Ectodermal cell (in vitro differentiated cells): ENCODE measurements at regions not wholly inside any gene's neighbourhood (a gene's known extent, or its start where the extent isn't known, plus 50 kb on each side); places are given as distances from the start of the nearest gene placed in this dataset.

ENCODE experiments used
- H3K27ac ChIP-seq: 2 replicates; pipeline ENCODE4 v1.7.0; 2013; ENCODE audit warnings: mild to moderate bottlenecking, low read depth, low read length; ENCODE audit not compliant: insufficient read depth, poor library complexity, severe bottlenecking
- H3K27me3 ChIP-seq: 2 replicates; pipeline ENCODE4 v1.7.0; 2013; ENCODE audit warnings: mild to moderate bottlenecking, low read length; ENCODE audit not compliant: insufficient read depth, control insufficient read depth, poor library complexity, severe bottlenecking
- H3K36me3 ChIP-seq: one replicate; pipeline ENCODE4 v1.7.0; 2013; ENCODE audit warnings: low read length; ENCODE audit not compliant: control insufficient read depth, insufficient read depth
- H3K4me1 ChIP-seq: one replicate; pipeline ENCODE4 v1.7.0; 2013; ENCODE audit warnings: low read length; ENCODE audit not compliant: control insufficient read depth, insufficient read depth
- H3K4me3 ChIP-seq: 2 replicates; pipeline ENCODE4 v1.7.0; 2013; ENCODE audit warnings: low read depth, low read length, control low read depth; ENCODE audit not compliant: insufficient read depth
- H3K9me3 ChIP-seq: 2 replicates; pipeline ENCODE4 v1.7.0; 2013; ENCODE audit warnings: mild to moderate bottlenecking, low read length, moderate library complexity; ENCODE audit not compliant: control insufficient read depth
- WGBS, 2 experiments: methylation state at CpG; one replicate each; pipeline ENCODE4 v1.1.7; 2013; ENCODE audit warnings: missing lambda C conversion rate in 2 of 2; 5-methylcytosine and 5-hydroxymethylcytosine counted together

DNA sequence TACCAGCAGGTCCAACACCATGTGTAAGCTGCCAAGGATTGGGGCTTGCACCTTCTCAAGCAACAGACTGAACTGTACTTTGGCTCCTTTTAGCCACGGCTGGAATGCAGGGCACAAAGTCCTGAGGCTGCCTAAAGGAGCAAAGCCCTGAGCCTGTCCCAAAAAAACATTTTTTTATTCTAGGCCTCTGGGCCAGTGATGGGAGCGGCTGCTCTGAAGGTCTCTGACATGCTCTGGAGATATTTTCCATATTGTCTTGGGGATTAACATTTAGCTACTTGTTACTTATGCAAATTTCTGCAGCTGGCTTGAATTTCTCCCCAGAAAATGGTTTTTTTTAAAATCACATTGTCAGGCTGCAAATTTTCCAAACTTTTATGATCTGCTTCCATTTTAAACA, 885.3 kb downstream of the GLUD2 start:
- no peak overlapping the region for H3K4me3 ChIP-seq
- H3K27me3 ChIP-seq: no peaks in the 10 kb centered on the region
- WGBS, 2 experiments: 90 to 97% methylated on average over 2 of the region's 2 CpGs
- no peaks in the 10 kb centered on the region for H3K36me3 ChIP-seq
- H3K4me1 ChIP-seq: no peaks in the 10 kb centered on the region
- H3K27ac ChIP-seq: no peak overlapping the region
- no peaks in the 10 kb centered on the region for H3K9me3 ChIP-seq

DNA sequence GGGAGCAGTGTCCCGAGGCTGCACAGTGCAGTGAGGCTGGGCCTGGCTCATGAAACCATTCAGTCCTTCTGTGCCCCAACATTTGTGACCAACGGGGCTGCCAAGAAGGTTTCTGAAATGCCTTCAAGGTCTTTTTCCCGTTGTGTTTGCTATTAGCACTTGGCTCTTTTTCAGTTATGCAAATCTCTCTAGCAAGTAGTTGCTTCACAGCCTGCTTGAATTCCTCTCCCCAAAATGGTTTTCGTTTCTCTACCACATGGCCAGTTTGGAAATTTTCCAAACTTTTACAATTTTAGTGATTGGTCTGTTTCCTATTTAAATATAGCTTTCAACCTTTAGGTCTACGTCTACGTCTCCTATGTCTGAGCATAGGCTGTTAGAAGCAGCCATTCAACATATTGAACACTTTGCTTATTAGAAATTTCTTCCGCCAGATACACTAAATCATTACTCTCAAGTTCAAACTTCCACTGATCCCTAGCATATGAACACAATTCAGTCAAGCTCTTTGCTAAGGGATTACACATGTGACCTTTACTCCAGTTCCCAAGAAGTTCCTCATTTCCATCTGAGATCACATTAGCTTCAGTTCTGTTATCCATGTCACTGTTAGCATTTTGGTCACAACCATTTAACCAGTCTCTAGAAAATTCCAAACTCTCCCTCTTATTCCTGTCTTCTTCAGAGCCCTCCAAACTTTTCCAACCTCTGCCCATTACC, 901.8 kb downstream of the GLUD2 start:
- no peak overlapping the region for H3K27ac ChIP-seq
- H3K36me3 ChIP-seq: no peaks in the 10 kb centered on the region
- H3K4me1 ChIP-seq: no peaks in the 10 kb centered on the region
- H3K27me3 ChIP-seq: no peaks in the 10 kb centered on the region
- 78 to 79% methylated on average over 6 to 7 of the region's 7 CpGs for WGBS, 2 experiments
- no peak overlapping the region for H3K4me3 ChIP-seq
- no peaks in the 10 kb centered on the region for H3K9me3 ChIP-seq

DNA sequence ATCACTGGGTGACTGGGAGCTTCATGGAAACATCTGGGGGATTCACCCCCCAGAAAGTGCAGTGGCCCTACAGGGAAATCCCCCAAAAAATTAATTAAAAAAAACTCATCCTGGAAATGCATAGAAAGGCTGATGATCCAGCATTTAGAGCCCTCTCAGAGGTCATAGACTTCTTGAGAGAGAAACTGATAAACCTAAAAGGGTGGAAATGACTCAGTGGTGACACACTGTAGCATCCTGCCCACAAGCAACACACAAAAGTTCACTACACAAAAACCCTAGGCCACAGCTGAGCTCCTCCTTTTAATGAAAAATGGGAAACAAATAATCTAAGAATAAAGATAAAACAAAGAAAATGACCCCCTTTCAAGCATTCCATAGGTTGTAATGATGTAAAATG, 911.5 kb downstream of the GLUD2 start:
- Histone ChIP-seq H3K36me3 (no peaks in the 10 kb centered on the region), H3K4me1 (no peaks in the 10 kb centered on the region), H3K27ac (no peak overlapping the region), H3K9me3 (no peaks in the 10 kb centered on the region), H3K4me3 (no peak overlapping the region), H3K27me3 (no peaks in the 10 kb centered on the region)

DNA sequence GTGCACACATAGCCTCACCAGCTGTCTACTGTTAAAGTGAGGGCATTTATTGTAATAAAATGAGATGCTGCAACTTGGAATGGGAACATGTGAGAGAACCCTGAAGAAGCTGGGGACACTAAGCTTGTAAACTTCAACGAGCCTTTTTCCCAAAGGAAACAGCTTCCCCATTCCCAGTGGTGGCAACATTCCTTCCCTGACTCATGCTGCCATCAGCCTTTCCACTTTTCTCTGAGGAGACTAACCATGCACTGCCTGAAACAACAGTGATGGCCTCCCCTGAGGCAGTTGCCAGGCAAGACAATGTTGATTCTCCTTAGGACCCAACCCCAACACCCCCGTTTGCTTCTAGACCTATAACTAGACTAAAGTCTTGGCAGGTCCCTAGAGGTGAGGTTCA, 928.3 kb downstream of the GLUD2 start:
- Histone ChIP-seq H3K4me3 (no peak overlapping the region), H3K36me3 (no peaks in the 10 kb centered on the region), H3K27me3 (no peaks in the 10 kb centered on the region), H3K27ac (no peak overlapping the region), H3K9me3 (no peaks in the 10 kb centered on the region), H3K4me1 (no peaks in the 10 kb centered on the region)
- 90 to 95% methylated on average over 2 of the region's 2 CpGs for WGBS, 2 experiments

DNA sequence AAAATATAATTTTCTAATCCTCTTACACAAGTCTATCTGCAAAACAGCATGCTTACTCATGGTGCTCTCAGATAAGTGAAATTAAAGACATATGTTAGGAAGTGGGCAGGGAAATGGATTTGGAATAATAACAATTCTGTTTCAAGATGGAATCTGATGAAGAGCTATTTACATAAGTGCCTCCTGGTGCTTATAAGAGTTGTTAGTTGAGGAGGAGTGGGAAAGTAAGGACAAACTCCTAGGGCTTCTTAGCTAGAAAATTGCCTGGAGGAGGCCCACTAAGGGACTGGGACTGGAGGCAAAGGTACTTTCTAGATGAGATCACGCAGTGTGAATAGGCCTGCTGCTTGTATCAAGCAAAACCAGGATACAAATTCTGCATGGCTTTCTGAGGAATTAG, 939.8 kb downstream of the GLUD2 start:
- Histone ChIP-seq H3K9me3 (no peaks in the 10 kb centered on the region), H3K27ac (no peak overlapping the region), H3K4me1 (no peaks in the 10 kb centered on the region), H3K27me3 (no peaks in the 10 kb centered on the region), H3K4me3 (no peak overlapping the region), H3K36me3 (no peaks in the 10 kb centered on the region)
- WGBS, 2 experiments: 93 to 100% methylated on average over 1 of the region's 1 CpG

DNA sequence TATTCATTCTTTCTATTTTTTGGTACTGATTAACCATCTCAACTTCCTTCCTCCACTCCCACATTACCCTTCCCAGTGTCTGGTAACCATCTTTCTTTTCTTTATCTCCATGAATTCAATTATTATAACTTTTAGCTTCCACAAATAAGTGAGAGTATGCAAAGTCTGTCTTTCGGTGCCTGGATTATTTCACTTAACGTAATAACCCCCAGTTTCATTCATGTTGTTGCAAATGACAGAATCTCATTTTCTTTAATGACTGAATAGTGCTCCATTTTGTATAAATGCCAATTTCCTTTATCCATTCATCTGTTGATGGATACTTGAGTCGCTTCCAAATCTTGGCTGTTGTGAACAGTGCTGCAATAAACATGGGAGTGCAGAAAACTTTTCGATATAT, 940.4 kb downstream of the GLUD2 start:
- Histone ChIP-seq H3K9me3 (no peaks in the 10 kb centered on the region), H3K4me1 (no peaks in the 10 kb centered on the region), H3K27ac (no peak overlapping the region), H3K4me3 (no peak overlapping the region), H3K27me3 (no peaks in the 10 kb centered on the region), H3K36me3 (no peaks in the 10 kb centered on the region)
- 93 to 98% methylated on average over 3 to 4 of the region's 4 CpGs for WGBS, 2 experiments

DNA sequence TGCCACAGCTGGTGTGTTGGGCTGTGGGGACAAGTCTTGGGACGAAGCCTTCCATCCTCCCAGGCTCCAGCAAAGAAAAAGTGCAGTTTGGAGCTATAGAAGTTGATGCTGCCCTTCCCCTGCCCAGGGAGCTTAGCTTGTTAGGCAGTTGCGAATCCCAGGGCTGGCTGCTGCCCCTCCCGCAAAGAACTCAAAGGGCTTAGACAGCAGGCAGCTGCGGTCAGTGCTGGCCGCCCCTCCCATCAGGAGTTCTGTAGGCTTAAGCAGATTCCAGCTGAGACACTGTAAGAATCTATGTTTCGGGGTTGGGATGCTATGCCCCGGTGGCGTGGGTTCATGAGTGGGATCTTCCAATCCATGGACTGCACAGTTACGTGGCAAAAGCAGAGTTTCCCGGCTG, 956.7 kb downstream of the GLUD2 start:
- H3K4me3 ChIP-seq: no peak overlapping the region
- WGBS, 2 experiments: 60 to 69% methylated on average over 10 of the region's 10 CpGs
- no peaks in the 10 kb centered on the region for H3K36me3 ChIP-seq
- H3K27ac ChIP-seq: no peak overlapping the region
- no peaks in the 10 kb centered on the region for H3K9me3 ChIP-seq
- H3K4me1 ChIP-seq: no peaks in the 10 kb centered on the region
- no peaks in the 10 kb centered on the region for H3K27me3 ChIP-seq

DNA sequence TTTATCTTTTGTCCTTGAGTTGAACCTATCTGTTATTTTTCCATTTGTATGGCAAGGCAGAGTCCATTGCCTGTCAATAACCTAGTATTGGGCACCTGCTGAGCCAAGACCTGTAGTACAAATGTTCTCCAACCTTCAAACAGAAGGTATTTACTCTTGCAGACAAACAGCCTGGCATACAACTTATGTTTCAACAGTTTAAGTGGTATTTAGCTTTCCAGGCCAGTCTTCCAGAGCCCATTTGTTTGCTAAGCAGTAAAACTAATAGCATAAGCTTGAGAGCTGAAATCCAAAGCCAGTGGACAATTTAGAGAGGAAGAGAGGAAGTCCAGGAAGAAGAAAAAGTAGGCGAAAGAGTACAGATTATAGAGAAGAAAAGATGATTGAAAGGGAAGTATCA, 979.3 kb downstream of the GLUD2 start:
- Histone ChIP-seq H3K4me1 (no peaks in the 10 kb centered on the region), H3K27ac (no peak overlapping the region), H3K4me3 (no peak overlapping the region), H3K36me3 (no peaks in the 10 kb centered on the region), H3K9me3 (no peaks in the 10 kb centered on the region), H3K27me3 (no peaks in the 10 kb centered on the region)
- 90 to 100% methylated on average over 1 of the region's 1 CpG for WGBS, 2 experiments

DNA sequence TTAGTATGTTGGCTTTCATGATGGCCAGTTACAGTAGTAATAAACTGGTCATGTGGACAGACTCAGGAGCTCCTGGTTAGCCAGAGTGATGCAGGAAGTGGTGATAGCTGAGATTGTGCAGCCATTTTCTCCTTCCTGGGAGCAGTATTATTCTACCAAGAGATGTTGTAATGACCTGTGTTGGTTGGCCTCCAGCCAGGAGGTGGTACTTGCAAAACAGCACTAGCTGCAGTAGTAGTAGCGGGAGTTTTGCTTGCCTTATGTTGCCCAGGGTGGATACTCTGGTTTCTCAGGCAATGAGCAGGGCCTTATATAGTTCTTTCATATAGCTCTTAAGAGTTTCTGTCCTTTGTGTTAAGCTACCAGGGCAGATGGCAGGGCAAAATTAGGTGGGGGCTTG, 998.8 kb downstream of the GLUD2 start:
- no peaks in the 10 kb centered on the region for H3K27me3 ChIP-seq
- no peak overlapping the region for H3K4me3 ChIP-seq
- no peak overlapping the region for H3K27ac ChIP-seq
- WGBS, 2 experiments: 80 to 94% methylated on average over 1 of the region's 1 CpG
- H3K36me3 ChIP-seq: no peaks in the 10 kb centered on the region
- no peaks in the 10 kb centered on the region for H3K9me3 ChIP-seq
- H3K4me1 ChIP-seq: no peaks in the 10 kb centered on the region

DNA sequence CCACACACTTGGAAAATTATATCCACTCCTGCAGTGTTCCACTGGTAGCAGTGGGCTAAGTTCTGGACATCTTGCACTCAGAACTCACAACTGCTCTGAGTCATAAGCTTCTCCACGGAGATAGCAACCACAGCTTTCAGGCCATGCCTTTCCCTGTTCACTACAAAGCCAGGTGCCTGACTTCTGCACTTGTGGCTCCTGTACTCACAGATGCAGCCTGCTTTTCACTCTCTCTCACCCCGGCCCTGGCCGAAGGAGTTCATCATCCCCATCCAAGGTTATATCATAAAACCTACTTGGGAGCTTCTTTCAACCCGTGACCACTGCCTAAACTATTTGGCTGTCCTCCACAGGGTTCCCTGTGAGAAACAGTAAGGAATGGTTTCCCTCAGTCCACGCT, 999.4 kb downstream of the GLUD2 start:
- Histone ChIP-seq H3K27ac (no peak overlapping the region), H3K27me3 (no peaks in the 10 kb centered on the region), H3K4me1 (no peaks in the 10 kb centered on the region), H3K36me3 (no peaks in the 10 kb centered on the region), H3K9me3 (no peaks in the 10 kb centered on the region), H3K4me3 (no peak overlapping the region)
- WGBS, 2 experiments: 85 to 92% methylated on average over 4 to 5 of the region's 5 CpGs

DNA sequence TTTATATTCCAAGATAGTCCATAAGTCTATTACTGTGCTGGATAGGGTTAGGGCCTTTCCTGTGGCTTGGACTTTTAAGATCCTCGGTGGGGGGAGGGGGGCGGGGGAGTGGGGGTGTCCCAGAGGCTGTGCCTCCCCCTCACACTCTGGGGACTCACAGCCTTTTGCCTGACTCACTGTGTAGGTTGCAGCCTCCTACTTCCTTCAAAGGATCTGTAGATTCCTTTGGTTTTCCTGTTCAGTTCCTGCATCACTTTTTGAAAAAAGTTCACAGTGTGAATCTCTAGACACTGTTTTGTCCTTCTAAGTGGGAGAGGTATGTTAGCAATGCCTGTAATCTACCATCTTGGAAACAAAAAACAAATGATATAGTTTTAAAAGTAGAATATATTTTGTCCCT, 999.9 kb downstream of the GLUD2 start:
- H3K27me3 ChIP-seq: no peaks in the 10 kb centered on the region
- 90% methylated on average over 2 of the region's 2 CpGs; no CpG with 5 or more reads in 1 of the 2 experiments for WGBS, 2 experiments
- no peaks in the 10 kb centered on the region for H3K9me3 ChIP-seq
- H3K36me3 ChIP-seq: no peaks in the 10 kb centered on the region
- no peak overlapping the region for H3K4me3 ChIP-seq
- H3K4me1 ChIP-seq: no peaks in the 10 kb centered on the region
- H3K27ac ChIP-seq: no peak overlapping the region
